ENCODE measurements at regions not wholly inside any gene's neighbourhood (a gene's known extent, or its start where the extent isn't known, plus 50 kb on each side); places are given as distances from the start of the nearest gene placed in this dataset.

DNA sequence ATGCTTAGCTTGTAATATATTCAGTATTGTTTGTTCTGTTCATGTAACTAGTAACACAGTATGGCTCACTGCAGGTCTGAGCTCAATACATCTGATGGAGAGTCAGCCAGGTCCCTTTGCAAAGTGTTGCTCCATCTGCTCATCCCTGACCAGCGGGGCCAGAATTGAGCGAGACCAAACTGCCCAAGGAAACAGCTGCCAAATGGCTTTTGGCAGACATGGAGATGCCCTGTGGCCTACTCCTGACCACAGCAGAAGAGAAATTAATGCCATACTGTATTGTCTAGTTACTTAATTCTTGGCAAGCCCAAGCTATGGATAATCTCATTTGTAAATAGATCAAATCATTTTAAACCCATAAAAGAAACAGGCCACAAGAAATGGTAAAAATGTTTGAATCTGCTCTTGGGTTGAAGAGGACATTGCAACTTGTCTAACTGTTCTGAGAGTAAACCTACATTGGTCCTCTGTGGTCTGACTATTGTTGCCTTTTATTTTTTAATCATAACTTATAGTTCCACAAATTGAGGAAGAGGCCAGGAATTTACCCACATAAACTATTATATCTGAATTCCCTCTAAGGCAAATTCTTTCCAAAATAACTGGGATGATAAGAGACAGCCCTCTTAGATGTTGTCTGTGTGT, 209.5 kb downstream of the EBLN2 start:
- Histone ChIP-seq H3K4me1 (ENCODE audit: insufficient read depth, low read length, severe bottlenecking) (no peaks in the 10 kb centered on the region), H3K79me2 (ENCODE audit: insufficient read depth, low read length) (no peaks in the 10 kb centered on the region), H3K9ac (ENCODE audit: low read length) (no peak overlapping the region), H3F3A (ENCODE audit: insufficient read depth, low read length) (no peaks in the 10 kb centered on the region), H2AFZ (ENCODE audit: low read length) (no peak overlapping the region), H3K36me3 (ENCODE audit: insufficient read depth, low read length) (no peaks in the 10 kb centered on the region), H4K20me1 (ENCODE audit: insufficient read depth, low read length) (no peaks in the 10 kb centered on the region), H3K4me2 (ENCODE audit: low read length) (no peak overlapping the region), H3K9me2 (ENCODE audit: low read depth, low read length) (no peaks in the 10 kb centered on the region), H3K4me3 (ENCODE audit: low read depth, low read length, poor library complexity, severe bottlenecking) (no peak overlapping the region), H3K27ac (ENCODE audit: low read depth, low read length, poor library complexity, severe bottlenecking) (no peak overlapping the region), H3K9me3 (ENCODE audit: low read length) (no peaks in the 10 kb centered on the region), H3K27me3 (ENCODE audit: insufficient read depth, low read length) (no peaks in the 10 kb centered on the region)
- no peak for TF ChIP-seq EZH2 (IDR thresholded peaks at IDR 0.05; ENCODE audit: borderline replicate concordance, low read length)
- TF ChIP-seq, protein P1, sequence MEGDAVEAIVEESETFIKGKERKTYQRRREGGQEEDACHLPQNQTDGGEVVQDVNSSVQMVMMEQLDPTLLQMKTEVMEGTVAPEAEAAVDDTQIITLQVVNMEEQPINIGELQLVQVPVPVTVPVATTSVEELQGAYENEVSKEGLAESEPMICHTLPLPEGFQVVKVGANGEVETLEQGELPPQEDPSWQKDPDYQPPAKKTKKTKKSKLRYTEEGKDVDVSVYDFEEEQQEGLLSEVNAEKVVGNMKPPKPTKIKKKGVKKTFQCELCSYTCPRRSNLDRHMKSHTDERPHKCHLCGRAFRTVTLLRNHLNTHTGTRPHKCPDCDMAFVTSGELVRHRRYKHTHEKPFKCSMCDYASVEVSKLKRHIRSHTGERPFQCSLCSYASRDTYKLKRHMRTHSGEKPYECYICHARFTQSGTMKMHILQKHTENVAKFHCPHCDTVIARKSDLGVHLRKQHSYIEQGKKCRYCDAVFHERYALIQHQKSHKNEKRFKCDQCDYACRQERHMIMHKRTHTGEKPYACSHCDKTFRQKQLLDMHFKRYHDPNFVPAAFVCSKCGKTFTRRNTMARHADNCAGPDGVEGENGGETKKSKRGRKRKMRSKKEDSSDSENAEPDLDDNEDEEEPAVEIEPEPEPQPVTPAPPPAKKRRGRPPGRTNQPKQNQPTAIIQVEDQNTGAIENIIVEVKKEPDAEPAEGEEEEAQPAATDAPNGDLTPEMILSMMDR (IDR thresholded peaks at IDR 0.05; ENCODE audit: low read length) = no peak

DNA sequence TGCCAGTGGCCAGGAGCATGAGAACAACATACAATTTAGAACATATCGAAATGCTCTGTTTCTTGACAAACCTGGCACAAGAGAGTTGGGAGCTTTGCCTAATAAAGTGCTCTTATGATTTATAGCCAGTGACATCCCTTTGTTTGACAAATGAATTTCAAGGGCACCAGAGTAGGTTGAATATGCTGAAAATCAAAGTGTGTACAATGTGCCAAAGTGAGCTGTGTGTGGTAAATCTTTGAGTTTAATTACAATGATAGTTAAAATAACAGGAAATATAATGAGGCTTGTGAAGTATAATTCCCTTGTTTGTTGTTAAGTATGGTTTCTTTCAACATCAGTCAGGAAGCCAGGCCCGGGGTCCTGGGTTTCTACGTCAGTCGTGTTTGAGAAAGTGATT, 211.9 kb downstream of the EBLN2 start:
- Histone ChIP-seq H3K4me1 (ENCODE audit: insufficient read depth, low read length, severe bottlenecking) (no peaks in the 10 kb centered on the region), H3F3A (ENCODE audit: insufficient read depth, low read length) (no peaks in the 10 kb centered on the region), H3K36me3 (ENCODE audit: insufficient read depth, low read length) (no peaks in the 10 kb centered on the region), H3K9me3 (ENCODE audit: low read length) (no peaks in the 10 kb centered on the region), H2AFZ (ENCODE audit: low read length) (no peak overlapping the region), H3K27me3 (ENCODE audit: insufficient read depth, low read length) (no peaks in the 10 kb centered on the region), H3K79me2 (ENCODE audit: insufficient read depth, low read length) (no peaks in the 10 kb centered on the region), H3K4me2 (ENCODE audit: low read length) (no peak overlapping the region), H3K4me3 (ENCODE audit: low read depth, low read length, poor library complexity, severe bottlenecking) (no peak overlapping the region), H4K20me1 (ENCODE audit: insufficient read depth, low read length) (no peaks in the 10 kb centered on the region), H3K9ac (ENCODE audit: low read length) (no peak overlapping the region), H3K9me2 (ENCODE audit: low read depth, low read length) (no peaks in the 10 kb centered on the region), H3K27ac (ENCODE audit: low read depth, low read length, poor library complexity, severe bottlenecking) (no peak overlapping the region)
- no peak for TF ChIP-seq EZH2 (IDR thresholded peaks at IDR 0.05; ENCODE audit: borderline replicate concordance, low read length)
- TF ChIP-seq, protein P1 (IDR thresholded peaks at IDR 0.05; ENCODE audit: low read length) = no peak

DNA sequence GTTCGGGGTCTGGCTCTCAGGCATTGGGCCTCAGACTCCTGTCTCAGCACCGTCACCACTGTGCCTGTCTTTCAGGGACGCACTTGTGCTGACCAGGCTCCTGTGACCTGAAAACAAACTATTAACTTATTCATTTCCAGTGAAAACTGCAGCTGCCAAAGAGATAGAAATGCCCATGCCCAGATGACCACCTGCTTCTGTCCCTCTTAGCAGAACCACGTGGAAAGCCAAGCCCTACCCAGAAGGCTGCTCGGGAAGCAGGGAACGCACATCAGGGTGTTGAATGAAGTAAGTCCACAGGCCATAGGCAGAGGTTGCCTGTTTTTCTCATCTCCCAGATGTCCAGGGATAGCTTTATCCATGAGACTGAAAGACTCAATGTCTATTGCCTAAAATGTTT, 219.3 kb downstream of the EBLN2 start:
- Histone ChIP-seq H3F3A (ENCODE audit: insufficient read depth, low read length) (no peaks in the 10 kb centered on the region), H3K9me3 (ENCODE audit: low read length) (no peaks in the 10 kb centered on the region), H3K4me2 (ENCODE audit: low read length) (no peak overlapping the region), H3K27ac (ENCODE audit: low read depth, low read length, poor library complexity, severe bottlenecking) (no peak overlapping the region), H3K79me2 (ENCODE audit: insufficient read depth, low read length) (no peaks in the 10 kb centered on the region), H3K4me3 (ENCODE audit: low read depth, low read length, poor library complexity, severe bottlenecking) (no peak overlapping the region), H3K27me3 (ENCODE audit: insufficient read depth, low read length) (no peaks in the 10 kb centered on the region), H2AFZ (ENCODE audit: low read length) (no peak overlapping the region), H3K9me2 (ENCODE audit: low read depth, low read length) (no peaks in the 10 kb centered on the region), H4K20me1 (ENCODE audit: insufficient read depth, low read length) (no peaks in the 10 kb centered on the region), H3K36me3 (ENCODE audit: insufficient read depth, low read length) (no peaks in the 10 kb centered on the region), H3K4me1 (ENCODE audit: insufficient read depth, low read length, severe bottlenecking) (no peaks in the 10 kb centered on the region), H3K9ac (ENCODE audit: low read length) (no peak overlapping the region)
- TF ChIP-seq, protein P1 (IDR thresholded peaks at IDR 0.05; ENCODE audit: low read length) = no peak
- no peak for TF ChIP-seq EZH2 (IDR thresholded peaks at IDR 0.05; ENCODE audit: borderline replicate concordance, low read length)
